ENCODE measurements at regions not wholly inside any gene's neighbourhood (a gene's known extent, or its start where the extent isn't known, plus 50 kb on each side); places are given as distances from the start of the nearest gene placed in this dataset.

DNA sequence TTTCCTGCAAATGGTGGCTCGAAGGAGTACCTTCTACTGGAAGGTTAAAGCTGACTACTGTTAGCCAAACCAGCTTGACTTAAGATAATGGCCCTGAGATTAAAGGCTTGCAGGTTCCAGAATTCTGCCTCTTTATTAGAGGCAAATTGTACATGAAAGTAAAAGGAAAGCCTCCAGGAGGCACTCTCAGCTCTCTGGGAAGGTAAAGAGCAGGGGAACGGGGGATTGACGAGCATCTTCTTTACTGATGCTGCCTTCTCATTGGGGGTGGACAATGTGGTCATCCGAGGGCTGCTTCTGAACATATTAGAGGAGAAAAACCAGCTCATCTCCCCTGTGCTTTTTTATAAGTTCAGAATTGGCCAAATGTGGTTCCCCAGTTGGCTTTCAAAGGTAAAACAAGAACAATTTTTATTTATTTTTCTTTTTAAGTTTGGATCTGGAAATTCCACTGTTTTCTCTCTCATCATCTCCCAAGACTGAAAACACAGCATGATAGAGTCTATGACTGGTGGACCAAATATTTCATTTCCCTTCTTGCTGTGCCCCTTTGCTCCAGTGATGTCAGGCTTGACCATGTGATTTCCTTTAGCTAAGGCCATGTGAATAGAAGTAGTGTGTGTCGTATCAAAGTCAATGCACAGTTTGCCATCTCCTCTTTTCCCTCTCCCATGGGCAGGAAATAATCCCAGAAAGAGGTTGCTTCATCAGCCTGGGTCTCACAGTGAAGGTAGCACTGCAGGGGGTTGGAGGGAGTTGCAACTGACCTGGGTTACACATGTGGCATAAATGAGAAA is 292.7 kb downstream of the PRDM2 start:
- TF ChIP-seq, protein P1, sequence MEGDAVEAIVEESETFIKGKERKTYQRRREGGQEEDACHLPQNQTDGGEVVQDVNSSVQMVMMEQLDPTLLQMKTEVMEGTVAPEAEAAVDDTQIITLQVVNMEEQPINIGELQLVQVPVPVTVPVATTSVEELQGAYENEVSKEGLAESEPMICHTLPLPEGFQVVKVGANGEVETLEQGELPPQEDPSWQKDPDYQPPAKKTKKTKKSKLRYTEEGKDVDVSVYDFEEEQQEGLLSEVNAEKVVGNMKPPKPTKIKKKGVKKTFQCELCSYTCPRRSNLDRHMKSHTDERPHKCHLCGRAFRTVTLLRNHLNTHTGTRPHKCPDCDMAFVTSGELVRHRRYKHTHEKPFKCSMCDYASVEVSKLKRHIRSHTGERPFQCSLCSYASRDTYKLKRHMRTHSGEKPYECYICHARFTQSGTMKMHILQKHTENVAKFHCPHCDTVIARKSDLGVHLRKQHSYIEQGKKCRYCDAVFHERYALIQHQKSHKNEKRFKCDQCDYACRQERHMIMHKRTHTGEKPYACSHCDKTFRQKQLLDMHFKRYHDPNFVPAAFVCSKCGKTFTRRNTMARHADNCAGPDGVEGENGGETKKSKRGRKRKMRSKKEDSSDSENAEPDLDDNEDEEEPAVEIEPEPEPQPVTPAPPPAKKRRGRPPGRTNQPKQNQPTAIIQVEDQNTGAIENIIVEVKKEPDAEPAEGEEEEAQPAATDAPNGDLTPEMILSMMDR (conservative IDR thresholded peaks at IDR 0.05; ENCODE audit: low read depth, low read length), result no peak
- TF ChIP-seq EZH2 (IDR thresholded peaks at IDR 0.05; ENCODE audit: borderline replicate concordance, low read depth, low read length, poor library complexity, severe bottlenecking), result no peak

Data from A673 (cell line).